ENCODE measurements at regions not wholly inside any gene's neighbourhood (a gene's known extent, or its start where the extent isn't known, plus 50 kb on each side); places are given as distances from the start of the nearest gene placed in this dataset.

GRCh38 chr2:58533376-58533775 lies 292.3 kb upstream of the FANCL start:
- DNase-seq (no peak), ATAC-seq (ENCODE audit: low FRiP score) (no peak)
- Histone ChIP-seq H3K36me3 (ENCODE audit: control insufficient read depth in 1 of 2, insufficient read depth in 2 of 2, low read length in 1 of 2) (no peaks in the 10 kb centered on the region), H3K27me3 (ENCODE audit: control insufficient read depth in 1 of 2, insufficient read depth in 2 of 2, low read length in 1 of 2) (no peaks in the 10 kb centered on the region), H3K27ac (ENCODE audit: low read depth in 1 of 2, low read length in 2 of 2) (no peak overlapping the region), H3K4me3 (ENCODE audit: low read length in 2 of 2) (no peak overlapping the region), H3K9me3 (ENCODE audit: control insufficient read depth, low read length) (peaks cover 2% of the 10 kb centered on the region), H3K4me1 (ENCODE audit: control insufficient read depth in 1 of 2, insufficient read depth in 2 of 2, low read length in 2 of 2) (no peaks in the 10 kb centered on the region)
- intact Hi-C loops (cut with DNase I) = no loop called here
- 84 to 91% methylated on average over 3 of the region's 3 CpGs for WGBS, 2 donors

GRCh38 chr2:58532641-58533040 lies 291.5 kb upstream of the FANCL start:
- DNase-seq = no peak
- H3K36me3 ChIP-seq (ENCODE audit: control insufficient read depth in 1 of 2, insufficient read depth in 2 of 2, low read length in 1 of 2) = no peaks in the 10 kb centered on the region
- no peak for ATAC-seq (ENCODE audit: low FRiP score)
- peaks cover 2% of the 10 kb centered on the region for H3K9me3 ChIP-seq (ENCODE audit: control insufficient read depth, low read length)
- intact Hi-C loops (cut with DNase I) = no loop called here
- H3K4me1 ChIP-seq (ENCODE audit: control insufficient read depth in 1 of 2, insufficient read depth in 2 of 2, low read length in 2 of 2) = no peaks in the 10 kb centered on the region
- 94 to 96% methylated on average over 3 of the region's 3 CpGs for WGBS, 2 donors
- no peak overlapping the region for H3K27ac ChIP-seq (ENCODE audit: low read depth in 1 of 2, low read length in 2 of 2)
- H3K27me3 ChIP-seq (ENCODE audit: control insufficient read depth in 1 of 2, insufficient read depth in 2 of 2, low read length in 1 of 2) = no peaks in the 10 kb centered on the region
- H3K4me3 ChIP-seq (ENCODE audit: low read length in 2 of 2) = no peak overlapping the region

- no peak for DNase-seq
- no peaks in the 10 kb centered on the region for H3K36me3 ChIP-seq (ENCODE audit: control insufficient read depth in 1 of 2, insufficient read depth in 2 of 2, low read length in 1 of 2)
- no peak overlapping the region for H3K27ac ChIP-seq (ENCODE audit: low read depth in 1 of 2, low read length in 2 of 2)
- no peak for ATAC-seq (ENCODE audit: low FRiP score)
- 79% methylated on average over 3 of the region's 3 CpGs for WGBS, 2 donors
- no peak overlapping the region for H3K4me3 ChIP-seq (ENCODE audit: low read length in 2 of 2)
- H3K27me3 ChIP-seq (ENCODE audit: control insufficient read depth in 1 of 2, insufficient read depth in 2 of 2, low read length in 1 of 2) = no peaks in the 10 kb centered on the region
- no peaks in the 10 kb centered on the region for H3K9me3 ChIP-seq (ENCODE audit: control insufficient read depth, low read length)
- intact Hi-C loops (cut with DNase I) = no loop called here
- H3K4me1 ChIP-seq (ENCODE audit: control insufficient read depth in 1 of 2, insufficient read depth in 2 of 2, low read length in 2 of 2) = no peaks in the 10 kb centered on the region
Observed at GRCh38 chr2:58527647-58528046, 286.5 kb upstream of the FANCL start.

GRCh38 chr2:58521803-58522554 lies 280.9 kb upstream of the FANCL start:
- no peak overlapping the region for H3K4me3 ChIP-seq (ENCODE audit: low read length in 2 of 2)
- ATAC-seq (ENCODE audit: low FRiP score) = no peak
- H3K4me1 ChIP-seq (ENCODE audit: control insufficient read depth in 1 of 2, insufficient read depth in 2 of 2, low read length in 2 of 2) = peaks cover 0 to 1% of the 10 kb centered on the region in 2 donors
- H3K27me3 ChIP-seq (ENCODE audit: control insufficient read depth in 1 of 2, insufficient read depth in 2 of 2, low read length in 1 of 2) = no peaks in the 10 kb centered on the region
- DNase-seq = no peak
- WGBS, 2 donors = 26% methylated on average over 7 of the region's 7 CpGs
- H3K36me3 ChIP-seq (ENCODE audit: control insufficient read depth in 1 of 2, insufficient read depth in 2 of 2, low read length in 1 of 2) = no peaks in the 10 kb centered on the region
- intact Hi-C loops (cut with DNase I) = no loop called here
- H3K9me3 ChIP-seq (ENCODE audit: control insufficient read depth, low read length) = no peaks in the 10 kb centered on the region
- no peak overlapping the region for H3K27ac ChIP-seq (ENCODE audit: low read depth in 1 of 2, low read length in 2 of 2)

GRCh38 chr2:58520903-58521302 lies 279.8 kb upstream of the FANCL start:
- Histone ChIP-seq H3K27ac (ENCODE audit: low read depth in 1 of 2, low read length in 2 of 2) (no peak overlapping the region), H3K9me3 (ENCODE audit: control insufficient read depth, low read length) (no peaks in the 10 kb centered on the region), H3K27me3 (ENCODE audit: control insufficient read depth in 1 of 2, insufficient read depth in 2 of 2, low read length in 1 of 2) (no peaks in the 10 kb centered on the region), H3K4me1 (ENCODE audit: control insufficient read depth in 1 of 2, insufficient read depth in 2 of 2, low read length in 2 of 2) (peaks cover 0 to 1% of the 10 kb centered on the region in 2 donors), H3K36me3 (ENCODE audit: control insufficient read depth in 1 of 2, insufficient read depth in 2 of 2, low read length in 1 of 2) (no peaks in the 10 kb centered on the region), H3K4me3 (ENCODE audit: low read length in 2 of 2) (no peak overlapping the region)
- intact Hi-C loops (cut with DNase I) = no loop called here
- WGBS, 2 donors = 88 to 91% methylated on average over 3 of the region's 3 CpGs
- DNase-seq = no peak
- no peak for ATAC-seq (ENCODE audit: low FRiP score)

- 88 to 89% methylated on average over 2 of the region's 2 CpGs for WGBS, 2 donors
- Histone ChIP-seq H3K4me1 (ENCODE audit: control insufficient read depth in 1 of 2, insufficient read depth in 2 of 2, low read length in 2 of 2) (peaks cover 0 to 1% of the 10 kb centered on the region in 2 donors), H3K9me3 (ENCODE audit: control insufficient read depth, low read length) (no peaks in the 10 kb centered on the region), H3K4me3 (ENCODE audit: low read length in 2 of 2) (no peak overlapping the region), H3K36me3 (ENCODE audit: control insufficient read depth in 1 of 2, insufficient read depth in 2 of 2, low read length in 1 of 2) (no peaks in the 10 kb centered on the region), H3K27me3 (ENCODE audit: control insufficient read depth in 1 of 2, insufficient read depth in 2 of 2, low read length in 1 of 2) (no peaks in the 10 kb centered on the region), H3K27ac (ENCODE audit: low read depth in 1 of 2, low read length in 2 of 2) (no peak overlapping the region)
- intact Hi-C loops (cut with DNase I) = no loop called here
- DNase-seq (no peak), ATAC-seq (ENCODE audit: low FRiP score) (no peak)
Observed at GRCh38 chr2:58517881-58518280, 276.8 kb upstream of the FANCL start.

GRCh38 chr2:58516695-58517094 lies 275.6 kb upstream of the FANCL start:
- Histone ChIP-seq H3K4me3 (ENCODE audit: low read length in 2 of 2) (no peak overlapping the region), H3K4me1 (ENCODE audit: control insufficient read depth in 1 of 2, insufficient read depth in 2 of 2, low read length in 2 of 2) (no peaks in the 10 kb centered on the region), H3K9me3 (ENCODE audit: control insufficient read depth, low read length) (no peaks in the 10 kb centered on the region), H3K36me3 (ENCODE audit: control insufficient read depth in 1 of 2, insufficient read depth in 2 of 2, low read length in 1 of 2) (no peaks in the 10 kb centered on the region), H3K27me3 (ENCODE audit: control insufficient read depth in 1 of 2, insufficient read depth in 2 of 2, low read length in 1 of 2) (no peaks in the 10 kb centered on the region), H3K27ac (ENCODE audit: low read depth in 1 of 2, low read length in 2 of 2) (no peak overlapping the region)
- 87 to 91% methylated on average over 3 of the region's 3 CpGs for WGBS, 2 donors
- no peak for DNase-seq
- ATAC-seq (ENCODE audit: low FRiP score) = no peak
- intact Hi-C loops (cut with DNase I) = no loop called here

- ATAC-seq (ENCODE audit: low FRiP score) = no peak
- no peaks in the 10 kb centered on the region for H3K36me3 ChIP-seq (ENCODE audit: control insufficient read depth in 1 of 2, insufficient read depth in 2 of 2, low read length in 1 of 2)
- no peaks in the 10 kb centered on the region for H3K9me3 ChIP-seq (ENCODE audit: control insufficient read depth, low read length)
- H3K27me3 ChIP-seq (ENCODE audit: control insufficient read depth in 1 of 2, insufficient read depth in 2 of 2, low read length in 1 of 2) = no peaks in the 10 kb centered on the region
- intact Hi-C loops (cut with DNase I) = no loop called here
- H3K4me3 ChIP-seq (ENCODE audit: low read length in 2 of 2) = no peak overlapping the region
- WGBS, 2 donors = 89 to 96% methylated on average over 2 of the region's 2 CpGs
- no peak for DNase-seq
- H3K27ac ChIP-seq (ENCODE audit: low read depth in 1 of 2, low read length in 2 of 2) = no peak overlapping the region
- H3K4me1 ChIP-seq (ENCODE audit: control insufficient read depth in 1 of 2, insufficient read depth in 2 of 2, low read length in 2 of 2) = no peaks in the 10 kb centered on the region
Observed at GRCh38 chr2:58515827-58516573, 274.9 kb upstream of the FANCL start.

- Histone ChIP-seq H3K36me3 (ENCODE audit: control insufficient read depth in 1 of 2, insufficient read depth in 2 of 2, low read length in 1 of 2) (no peaks in the 10 kb centered on the region), H3K9me3 (ENCODE audit: control insufficient read depth, low read length) (no peaks in the 10 kb centered on the region), H3K4me1 (ENCODE audit: control insufficient read depth in 1 of 2, insufficient read depth in 2 of 2, low read length in 2 of 2) (no peaks in the 10 kb centered on the region), H3K27ac (ENCODE audit: low read depth in 1 of 2, low read length in 2 of 2) (no peak overlapping the region), H3K4me3 (ENCODE audit: low read length in 2 of 2) (no peak overlapping the region), H3K27me3 (ENCODE audit: control insufficient read depth in 1 of 2, insufficient read depth in 2 of 2, low read length in 1 of 2) (no peaks in the 10 kb centered on the region)
- intact Hi-C loops (cut with DNase I) = no loop called here
- ATAC-seq (ENCODE audit: low FRiP score) (no peak), DNase-seq (no peak)
Observed at GRCh38 chr2:58514252-58514651, 273.1 kb upstream of the FANCL start.
